IPS-NIHi11 (cell line): ENCODE measurements at regions not wholly inside any gene's neighbourhood (a gene's known extent, or its start where the extent isn't known, plus 50 kb on each side); places are given as distances from the start of the nearest gene placed in this dataset.

ENCODE experiments used
- DNase-seq: peaks from one replicate; pipeline ENCODE4 v3.0.0; 2012; ENCODE audit warnings: mixed read lengths, low spot score

DNA sequence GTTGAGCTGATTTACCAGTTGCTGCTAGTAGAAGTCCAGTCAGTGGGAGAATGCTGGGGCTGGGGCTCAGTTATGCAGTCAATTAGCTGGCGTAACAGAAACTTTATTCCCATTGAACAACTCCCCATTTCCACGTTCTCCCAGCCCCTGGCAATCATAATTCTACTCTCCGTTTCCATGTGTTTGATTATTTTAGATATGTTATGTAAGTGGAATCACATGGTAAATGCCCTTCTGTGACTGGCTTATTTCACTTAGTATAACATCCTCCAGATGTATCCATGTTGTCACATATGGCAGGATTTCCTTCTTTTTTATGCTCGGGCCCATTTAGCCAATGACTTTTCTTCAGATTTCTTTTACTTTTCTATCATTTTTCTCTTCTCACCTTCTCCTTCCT is 61.1 kb upstream of the EXOC4 start:
- no peak for DNase-seq

DNA sequence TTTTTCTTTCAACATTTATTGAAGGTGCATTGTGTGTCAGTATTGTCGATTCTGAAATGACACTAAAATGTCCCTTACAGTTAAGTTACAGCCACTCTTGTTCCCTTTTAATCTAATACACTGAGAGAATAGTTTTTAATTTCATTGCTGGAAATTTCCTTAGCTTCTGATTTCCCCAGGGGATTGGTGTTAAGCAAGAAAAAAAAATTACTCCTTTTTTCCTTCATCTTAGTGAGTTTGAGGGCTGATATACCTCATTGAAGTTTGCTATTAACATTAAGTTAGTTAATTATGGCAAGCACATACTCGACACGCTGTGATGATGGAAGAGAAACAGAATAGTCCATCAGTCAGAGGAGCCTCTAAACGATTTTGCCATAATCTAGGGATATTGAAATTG is 57.0 kb upstream of the EXOC4 start:
- no peak for DNase-seq

DNA sequence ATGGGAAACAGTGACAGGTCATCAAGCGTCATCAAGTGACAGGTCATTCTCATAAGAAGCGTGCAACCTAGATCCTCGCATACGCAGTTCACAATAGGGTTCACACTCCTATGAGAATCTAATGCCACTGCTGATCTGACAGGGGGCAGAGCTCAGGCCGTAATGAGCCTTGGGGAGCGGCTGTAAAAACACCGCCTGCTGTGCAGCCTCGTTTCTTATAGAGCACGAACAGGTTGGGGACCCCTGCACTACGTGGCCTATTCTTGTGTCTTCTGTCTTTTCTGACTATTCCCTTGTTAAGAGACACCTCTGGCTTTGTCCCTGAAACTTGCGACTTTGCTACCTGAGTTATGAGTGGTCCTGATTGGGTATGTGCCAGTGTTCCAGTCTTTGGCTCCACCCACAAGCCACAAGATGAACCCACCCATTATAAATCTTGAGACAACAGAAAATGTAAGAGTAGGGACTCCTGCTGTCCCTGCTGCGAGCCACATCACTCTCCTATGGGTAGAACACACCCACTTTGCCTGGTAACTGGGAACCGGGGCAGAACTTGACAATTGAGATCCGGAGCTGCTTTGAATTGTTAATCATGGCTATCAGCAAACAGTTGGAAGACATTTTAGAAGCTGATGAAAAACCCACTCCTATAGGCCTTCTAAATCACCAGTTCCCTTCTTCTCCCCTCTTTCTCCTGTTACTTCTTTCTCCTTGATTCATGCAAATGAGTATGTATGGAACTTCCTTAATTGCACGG is 55.8 kb upstream of the EXOC4 start:
- DNase-seq: peak; percentile 68

DNA sequence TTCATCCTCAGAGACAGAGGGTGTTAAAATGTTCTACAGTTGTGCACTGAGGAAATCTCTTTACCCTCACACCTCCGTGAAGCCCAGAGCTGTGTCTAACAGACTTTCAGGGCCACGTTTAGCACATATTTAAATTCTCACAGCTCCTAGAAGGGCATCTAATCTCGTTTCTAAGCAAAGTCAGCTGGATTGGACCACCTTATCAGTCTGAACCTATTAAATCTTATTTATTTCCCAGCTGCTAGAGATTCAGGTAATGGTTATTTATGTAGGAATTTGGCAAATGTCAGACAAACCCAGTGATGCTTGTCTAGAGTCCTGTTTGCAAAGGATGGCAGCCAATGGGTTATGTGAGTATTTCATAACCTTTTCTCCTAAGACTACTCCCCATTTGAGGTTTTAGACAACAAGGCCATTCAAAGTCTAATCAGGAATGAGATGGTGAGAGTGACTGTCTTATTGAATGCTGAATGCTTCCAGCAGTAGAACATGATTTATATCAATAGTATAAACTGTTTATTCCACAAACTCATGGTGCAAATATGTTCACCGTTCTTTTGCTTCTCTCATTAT is 54.8 kb upstream of the EXOC4 start:
- no peak for DNase-seq

DNA sequence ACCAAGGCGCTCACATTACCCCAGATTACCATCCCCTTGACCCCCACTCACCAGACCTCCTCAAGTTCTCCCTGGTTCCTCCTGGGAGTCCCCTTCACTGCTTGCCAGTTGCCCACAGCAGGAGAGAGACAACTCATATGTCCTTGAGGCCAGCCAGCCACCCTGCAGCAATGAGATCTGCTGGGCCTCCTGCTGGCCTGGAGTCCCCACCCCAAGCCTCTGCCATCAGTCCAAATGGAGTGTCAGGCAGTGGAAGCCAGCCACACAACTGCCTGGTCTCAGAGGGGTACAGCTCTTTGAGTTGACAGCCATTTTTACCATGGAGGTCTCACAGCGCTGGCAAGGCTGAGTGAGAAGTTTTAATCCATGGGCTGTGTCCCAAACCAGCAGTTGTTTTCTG is 53.0 kb upstream of the EXOC4 start:
- no peak for DNase-seq

DNA sequence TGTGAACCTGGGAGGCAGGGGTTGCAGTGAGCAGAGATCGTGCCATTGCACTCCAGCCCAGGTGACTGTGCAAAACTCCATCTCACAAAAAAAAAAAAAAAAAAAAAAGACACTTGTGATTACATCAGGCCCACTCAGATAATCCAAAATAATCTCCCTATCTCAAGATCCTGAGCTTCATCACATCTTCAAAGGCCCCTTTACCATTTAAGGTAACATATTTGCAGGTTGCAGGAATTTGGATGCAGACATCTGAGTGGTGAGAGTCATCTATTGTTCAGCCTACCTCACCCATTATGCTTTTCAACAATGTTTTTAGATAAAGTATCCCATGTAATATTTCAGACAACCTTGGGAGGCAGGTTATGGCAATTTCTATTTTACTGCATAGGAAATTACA is 51.4 kb upstream of the EXOC4 start:
- DNase-seq: no peak

DNA sequence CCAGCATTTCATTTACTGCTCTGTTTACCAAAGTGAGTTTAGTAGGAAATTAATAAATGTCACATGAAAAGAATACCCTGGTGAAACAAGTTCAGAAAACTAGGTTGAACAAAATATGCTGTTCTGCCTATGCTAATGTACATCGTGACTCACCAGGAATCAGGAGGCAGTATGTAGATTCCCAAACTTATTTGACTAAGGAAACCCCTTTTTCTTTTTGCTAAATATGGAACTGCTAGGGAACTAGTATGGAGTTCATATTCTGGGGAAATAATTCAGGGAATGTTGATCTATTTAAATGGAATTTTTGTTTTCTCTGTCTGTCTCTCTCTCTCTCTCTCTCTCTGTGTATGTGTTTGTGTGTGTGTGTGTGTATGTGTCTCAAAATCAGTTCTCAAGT is 49.9 kb upstream of the EXOC4 start:
- no peak for DNase-seq
